ENCODE measurements at regions not wholly inside any gene's neighbourhood (a gene's known extent, or its start where the extent isn't known, plus 50 kb on each side); places are given as distances from the start of the nearest gene placed in this dataset.

DNA sequence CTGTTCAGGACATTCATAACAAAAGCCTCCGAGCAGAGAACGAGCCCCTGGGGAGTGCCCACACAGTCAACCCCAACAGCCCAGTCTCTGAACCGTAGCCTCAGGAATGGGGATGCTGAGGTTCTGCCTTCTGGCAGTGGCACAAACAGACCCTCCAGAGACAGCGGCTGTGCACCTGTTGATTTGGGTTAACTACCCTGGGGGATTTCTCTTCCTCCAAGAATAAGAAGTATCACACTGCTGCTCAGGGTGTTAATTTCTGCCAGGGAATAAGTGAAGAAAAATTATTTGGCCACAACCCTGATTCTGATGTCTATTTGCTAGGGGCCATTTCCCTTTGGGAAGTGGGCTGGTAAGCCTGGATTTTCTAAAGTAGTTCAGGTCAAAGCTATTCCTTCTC is 51.0 kb upstream of the PIRT start:
- Histone ChIP-seq H3K36me3 (ENCODE audit: control insufficient read depth in 2 of 2, insufficient read depth in 2 of 2, low read length in 1 of 2) (no peaks in the 10 kb centered on the region), H4K20me1 (ENCODE audit: control insufficient read depth, insufficient read depth) (no peaks in the 10 kb centered on the region), H3K9me3 (replicated peaks; ENCODE audit: control insufficient read depth, insufficient read depth, low read length) (no peaks in the 10 kb centered on the region), H3K27ac (ENCODE audit: control insufficient read depth, insufficient read depth) (no peak overlapping the region), H3K79me2 (ENCODE audit: control insufficient read depth, insufficient read depth, low read length) (no peaks in the 10 kb centered on the region), H3K27me3 (replicated peaks in 1 of 2; ENCODE audit: control insufficient read depth in 2 of 2, insufficient read depth in 2 of 2, low read length in 1 of 2) (no peaks in the 10 kb centered on the region; a peak in 1 of 4 replicates), H3K4me1 (ENCODE audit: control insufficient read depth, insufficient read depth, low read length) (no peaks in the 10 kb centered on the region), H2AFZ (ENCODE audit: control insufficient read depth, low read depth, low read length) (no peak overlapping the region), H3K4me2 (ENCODE audit: control insufficient read depth, insufficient read depth) (no peak overlapping the region), H3K9ac (ENCODE audit: control insufficient read depth, insufficient read depth, low read length) (no peak overlapping the region), H3K4me3 (no peak overlapping the region)
- DNase-seq (ENCODE audit: low read depth, low spot score) (no peak), ATAC-seq (no peak), FAIRE-seq (no peak)
- ChIA-PET CTCF (no interaction called here), SMC1A (ENCODE audit: uncharacterized antibody, unreplicated experiment) (no interaction called here), RAD21 (ENCODE audit: unreplicated experiment) (no interaction called here), POLR2A (no interaction called here)
- TF ChIP-seq JUNB (IDR thresholded peaks at IDR 0.05): no peak
- TF ChIP-seq BHLHE40 (IDR thresholded peaks at IDR 0.05; ENCODE audit: borderline replicate concordance in 1 of 2, low read depth in 2 of 2, low read length in 1 of 2): no peak
- no peak for TF ChIP-seq ZNF687 (IDR thresholded peaks at IDR 0.05)
- TF ChIP-seq FOS (IDR thresholded peaks at IDR 0.05; ENCODE audit: borderline replicate concordance, extremely low read depth, insufficient read length): no peak
- TF ChIP-seq ATF7 (IDR thresholded peaks at IDR 0.05; ENCODE audit: low read depth): no peak
- no peak for TF ChIP-seq MEF2A (IDR thresholded peaks at IDR 0.05; ENCODE audit: insufficient read depth, low read depth, low read length)
- TF ChIP-seq, protein P1, sequence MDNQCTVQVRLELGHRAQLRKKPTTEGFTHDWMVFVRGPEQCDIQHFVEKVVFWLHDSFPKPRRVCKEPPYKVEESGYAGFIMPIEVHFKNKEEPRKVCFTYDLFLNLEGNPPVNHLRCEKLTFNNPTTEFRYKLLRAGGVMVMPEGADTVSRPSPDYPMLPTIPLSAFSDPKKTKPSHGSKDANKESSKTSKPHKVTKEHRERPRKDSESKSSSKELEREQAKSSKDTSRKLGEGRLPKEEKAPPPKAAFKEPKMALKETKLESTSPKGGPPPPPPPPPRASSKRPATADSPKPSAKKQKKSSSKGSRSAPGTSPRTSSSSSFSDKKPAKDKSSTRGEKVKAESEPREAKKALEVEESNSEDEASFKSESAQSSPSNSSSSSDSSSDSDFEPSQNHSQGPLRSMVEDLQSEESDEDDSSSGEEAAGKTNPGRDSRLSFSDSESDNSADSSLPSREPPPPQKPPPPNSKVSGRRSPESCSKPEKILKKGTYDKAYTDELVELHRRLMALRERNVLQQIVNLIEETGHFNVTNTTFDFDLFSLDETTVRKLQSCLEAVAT (IDR thresholded peaks at IDR 0.05): no peak
- TF ChIP-seq TARDBP (IDR thresholded peaks at IDR 0.05; ENCODE audit: borderline replicate concordance): no peak
- TF ChIP-seq PKNOX1 (IDR thresholded peaks at IDR 0.05): no peak
- no peak for TF ChIP-seq RUNX3 (IDR thresholded peaks at IDR 0.05; ENCODE audit: low read length)
- no peak for TF ChIP-seq KAT2A (conservative IDR thresholded peaks at IDR 0.05; ENCODE audit: control insufficient read depth, low read depth, low read length)
- TF ChIP-seq YY1 (IDR thresholded peaks at IDR 0.05; ENCODE audit: low read depth, low read length): no peak
- no peak for TF ChIP-seq CBFB (IDR thresholded peaks at IDR 0.05; ENCODE audit: low read depth)
- in situ Hi-C loops (cut with MboI) (loop anchor here (10.0 to 25.0 kb wide), 3 partner anchors 416 to 1048 kb away; no protein-coding TSS in a partner anchor), intact Hi-C loops (cut with micrococcal nuclease; ENCODE audit: unreplicated experiment) (no loop called here)
- 47% methylated on average over 4 of the region's 4 CpGs for WGBS (ENCODE audit: insufficient coverage, insufficient replicate concordance, low lambda C conversion rate, missing lambda C conversion rate)
- no TSS peak for BruUV-seq (replicated peaks)
